ENCODE measurements at regions not wholly inside any gene's neighbourhood (a gene's known extent, or its start where the extent isn't known, plus 50 kb on each side); places are given as distances from the start of the nearest gene placed in this dataset.

- no peak for DNase-seq (ENCODE audit: extremely low read depth in 1 of 2, low read depth in 1 of 2)
These were observed 425.9 kb upstream of the DCN start for GRCh38 chr12:91608542-91608941.

GRCh38 chr12:91606662-91607377 is 424.2 kb upstream of the DCN start:
- DNase-seq (ENCODE audit: extremely low read depth in 1 of 2, low read depth in 1 of 2), result no peak

- no peak for DNase-seq (ENCODE audit: extremely low read depth in 1 of 2, low read depth in 1 of 2)
These were observed 422.3 kb upstream of the DCN start for GRCh38 chr12:91604897-91605296.

GRCh38 chr12:91603060-91603459 is 420.4 kb upstream of the DCN start:
- DNase-seq (ENCODE audit: extremely low read depth in 1 of 2, low read depth in 1 of 2), result no peak

GRCh38 chr12:91601054-91601453 is 418.4 kb upstream of the DCN start:
- no peak for DNase-seq (ENCODE audit: extremely low read depth in 1 of 2, low read depth in 1 of 2)

DNA sequence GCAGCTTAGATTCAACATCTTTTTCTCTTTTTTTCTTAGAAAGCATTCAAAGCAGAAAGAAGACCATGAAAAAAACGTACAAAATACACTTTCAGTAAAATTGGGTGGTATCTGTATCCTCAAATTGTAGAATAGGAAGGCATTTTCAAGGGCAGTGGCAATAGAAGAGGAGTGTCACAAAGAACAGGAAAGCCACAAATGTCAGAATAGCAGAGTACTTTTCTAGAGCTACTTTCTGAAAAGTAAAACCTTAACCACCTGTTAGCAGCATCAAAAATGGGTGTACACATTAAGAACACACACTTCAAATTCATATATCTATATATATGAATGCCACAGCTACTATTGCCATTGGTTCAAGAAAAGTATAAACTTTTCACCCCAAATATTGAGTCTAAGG is 412.1 kb upstream of the DCN start:
- no peak for DNase-seq (ENCODE audit: extremely low read depth in 1 of 2, low read depth in 1 of 2)

- DNase-seq (ENCODE audit: extremely low read depth in 1 of 2, low read depth in 1 of 2), result no peak
These were observed 409.0 kb upstream of the DCN start for GRCh38 chr12:91591639-91591987.

- DNase-seq (ENCODE audit: extremely low read depth in 1 of 2, low read depth in 1 of 2), result no peak
These were observed 408.5 kb upstream of the DCN start for GRCh38 chr12:91590966-91591638.

DNA sequence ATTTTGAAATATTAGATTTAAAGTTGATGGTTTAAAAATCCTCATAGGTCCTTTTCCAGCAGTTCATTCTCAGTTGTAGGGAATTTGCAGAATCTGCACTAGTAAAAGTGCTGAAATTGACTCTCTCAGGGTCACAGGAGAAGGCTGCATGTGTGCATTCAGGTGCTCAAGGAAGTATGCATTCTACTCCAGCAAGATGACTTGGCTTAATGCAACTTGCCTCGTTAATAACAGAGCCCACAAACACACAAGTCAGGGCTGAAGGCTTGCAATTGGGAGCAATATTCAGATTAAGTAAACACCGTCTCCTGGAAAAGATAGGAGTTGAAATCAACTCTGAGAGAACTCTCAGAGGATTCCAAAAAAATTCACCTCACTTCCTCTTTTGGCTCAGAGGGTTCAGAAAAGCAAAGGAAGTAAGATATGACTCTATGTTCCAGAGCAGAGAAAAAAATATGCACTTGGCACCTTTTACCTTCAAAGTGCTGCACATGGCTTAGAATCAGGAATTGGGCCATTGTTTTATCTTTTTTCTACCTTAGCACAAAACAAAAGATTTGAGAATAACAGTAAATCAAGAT is 406.3 kb upstream of the DCN start:
- no peak for DNase-seq (ENCODE audit: extremely low read depth in 1 of 2, low read depth in 1 of 2)

DNA sequence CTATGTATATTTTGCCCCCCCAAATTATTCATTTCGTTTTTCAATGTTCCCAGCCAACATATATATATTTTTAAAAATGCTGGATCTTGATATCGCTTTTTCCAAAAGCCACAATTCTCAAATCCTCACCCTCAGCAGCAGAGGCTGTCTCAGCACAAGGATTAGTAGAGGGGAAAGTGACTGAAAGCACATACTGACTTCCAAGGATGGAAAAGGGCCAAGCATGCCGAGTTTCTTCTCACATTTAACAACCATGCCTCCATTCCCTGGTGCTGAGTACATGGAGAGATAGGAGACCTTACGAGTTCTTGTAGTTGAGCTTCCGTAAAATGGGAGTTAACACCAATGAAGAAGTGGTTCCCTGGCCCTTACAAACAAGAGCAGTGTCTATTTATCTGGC is 403.4 kb upstream of the DCN start:
- DNase-seq (ENCODE audit: extremely low read depth in 1 of 2, low read depth in 1 of 2), result no peak

DNA sequence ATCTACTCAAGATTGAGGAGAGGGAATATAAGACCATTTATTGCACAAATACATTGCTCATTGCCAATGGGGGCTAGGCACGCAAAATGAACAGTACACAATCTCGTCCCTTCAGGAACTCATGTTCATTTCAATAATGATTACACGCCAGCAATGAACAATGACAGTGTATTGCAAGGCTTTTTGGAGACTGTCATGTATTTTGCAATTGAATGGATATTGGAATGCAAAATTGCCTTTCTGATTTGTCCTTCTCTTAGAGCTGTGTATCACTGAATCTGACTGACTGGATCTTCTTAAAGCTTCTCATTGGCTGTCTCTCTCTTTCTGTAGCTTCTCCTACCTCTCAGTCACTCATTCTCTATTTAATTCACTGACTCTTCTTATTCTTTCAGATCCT is 400.2 kb upstream of the DCN start:
- no peak for DNase-seq (ENCODE audit: extremely low read depth in 1 of 2, low read depth in 1 of 2)

DNA sequence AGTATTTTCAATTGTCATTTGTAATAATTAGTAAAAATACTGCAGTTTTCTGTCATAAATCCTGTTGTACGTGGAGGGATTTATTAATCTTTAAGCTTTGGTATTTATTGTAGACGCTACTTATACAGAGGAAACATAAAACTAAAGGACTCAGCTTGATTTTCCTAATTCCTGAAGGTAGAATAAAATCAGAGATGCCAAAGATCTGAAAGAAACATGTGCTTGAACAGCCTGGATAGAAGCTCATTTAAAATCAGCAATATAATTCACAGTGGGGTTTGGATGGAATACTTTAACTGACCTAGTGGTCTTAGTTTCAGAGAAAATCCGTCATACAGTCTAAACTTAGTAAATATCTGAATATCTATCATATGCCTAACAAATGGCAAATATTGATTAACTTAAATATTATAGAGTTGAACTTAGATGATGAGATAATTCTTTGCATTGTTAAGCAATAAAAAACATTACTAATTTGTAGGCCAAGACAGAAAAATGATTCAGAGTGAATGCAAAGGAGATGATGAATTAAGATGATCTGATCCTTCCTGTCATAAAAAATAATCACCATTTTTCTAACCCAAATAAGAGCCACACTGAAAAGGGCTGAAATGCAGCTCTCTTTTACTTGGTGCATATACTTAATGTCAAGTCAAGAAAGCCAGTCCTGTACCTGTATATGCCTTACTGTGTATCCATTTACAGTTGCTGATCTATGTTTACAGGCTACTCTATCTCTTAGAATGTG is 397.1 kb upstream of the DCN start:
- DNase-seq (ENCODE audit: extremely low read depth in 1 of 2, low read depth in 1 of 2), result no peak

DNA sequence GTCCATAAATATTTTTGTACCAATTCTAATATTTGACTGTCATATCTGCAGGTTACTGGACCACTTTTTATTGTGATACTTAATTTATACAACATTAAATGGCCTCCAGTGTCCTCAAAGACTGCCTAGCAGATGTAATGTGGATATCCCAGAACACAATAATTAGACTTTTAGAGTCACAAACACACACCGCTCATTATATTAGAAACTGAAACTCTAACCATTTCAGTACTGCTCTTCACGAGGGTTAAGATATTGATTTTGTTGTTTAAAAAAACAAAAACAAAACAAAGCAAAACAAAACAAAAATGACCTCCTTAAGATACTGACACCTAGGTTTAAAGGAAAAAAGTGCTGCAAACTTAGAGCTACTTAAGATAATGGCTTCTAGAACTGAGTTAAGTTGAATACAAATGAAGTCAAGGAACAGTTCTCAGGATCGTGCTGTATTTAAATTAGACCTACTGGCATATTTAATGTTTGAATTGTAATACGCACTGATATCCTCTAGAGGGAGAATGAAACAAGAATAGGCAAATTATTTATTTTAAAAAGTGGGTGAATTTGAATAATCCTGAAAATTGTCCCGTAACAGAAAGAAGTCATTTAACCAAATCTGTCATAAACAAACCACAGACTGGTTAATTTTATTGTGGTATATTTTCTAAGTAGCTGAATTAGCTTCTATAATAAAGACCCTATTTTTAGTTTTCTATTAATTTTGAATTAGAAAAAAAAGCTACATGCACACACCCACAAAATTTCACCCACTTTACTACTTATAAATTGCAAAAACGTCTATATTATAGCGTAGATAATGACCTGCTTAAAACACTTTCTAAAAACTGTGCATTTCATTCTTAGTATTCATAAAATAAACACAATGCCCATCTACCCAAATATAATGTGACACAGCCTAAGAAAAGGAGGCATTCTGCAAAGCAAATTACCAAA is 395.2 kb upstream of the DCN start:
- DNase-seq (ENCODE audit: extremely low read depth in 1 of 2, low read depth in 1 of 2), result no peak

- no peak for DNase-seq (ENCODE audit: extremely low read depth in 1 of 2, low read depth in 1 of 2)
These were observed 393.8 kb upstream of the DCN start for GRCh38 chr12:91576432-91576831.

GRCh38 chr12:91575630-91576029 is 393.0 kb upstream of the DCN start:
- no peak for DNase-seq (ENCODE audit: extremely low read depth in 1 of 2, low read depth in 1 of 2)

- no peak for DNase-seq (ENCODE audit: extremely low read depth in 1 of 2, low read depth in 1 of 2)
These were observed 392.4 kb upstream of the DCN start for GRCh38 chr12:91574975-91575374.

DNA sequence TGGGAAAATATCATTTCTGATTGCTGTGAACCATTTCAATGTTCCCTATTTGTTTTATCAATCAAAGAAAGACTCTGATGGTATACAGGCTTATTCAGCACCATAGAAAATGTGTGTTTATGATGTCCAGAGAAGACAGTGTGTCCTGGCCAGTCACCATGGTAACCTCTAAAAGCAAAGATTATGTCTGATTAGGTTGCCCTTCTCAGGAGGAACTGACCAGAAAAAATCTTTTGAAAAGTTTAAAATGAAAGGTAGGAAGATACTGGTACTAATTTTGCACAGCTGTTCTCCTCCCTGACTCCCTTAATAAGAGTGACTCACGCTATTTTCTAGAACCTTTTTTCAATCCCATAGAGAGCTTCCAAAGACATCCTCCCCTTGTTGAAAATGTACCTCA is 391.8 kb upstream of the DCN start:
- DNase-seq (ENCODE audit: extremely low read depth in 1 of 2, low read depth in 1 of 2), result no peak

DNA sequence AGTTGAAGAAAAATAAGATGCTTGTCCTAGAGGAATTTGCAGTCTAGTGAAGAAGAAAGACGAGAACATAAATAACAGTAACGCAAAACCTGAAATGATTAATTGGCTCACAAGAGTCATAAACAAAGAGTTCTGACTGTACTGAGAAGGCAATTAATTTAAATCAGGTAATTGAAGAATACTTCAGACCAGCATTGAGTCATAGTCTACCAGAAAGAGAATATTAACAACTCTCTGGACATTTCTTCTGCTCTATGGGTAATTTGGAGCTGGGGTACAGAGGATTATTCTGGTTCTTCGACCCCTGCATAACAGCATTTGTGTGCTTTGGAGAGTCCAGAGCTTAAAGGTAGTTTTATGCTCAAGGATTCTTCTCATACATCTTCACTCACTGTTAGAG is 390.3 kb upstream of the DCN start:
- DNase-seq (ENCODE audit: extremely low read depth in 1 of 2, low read depth in 1 of 2), result no peak

GRCh38 chr12:91567100-91567485 is 384.5 kb upstream of the DCN start:
- no peak for DNase-seq (ENCODE audit: extremely low read depth in 1 of 2, low read depth in 1 of 2)

- DNase-seq (ENCODE audit: extremely low read depth in 1 of 2, low read depth in 1 of 2), result no peak
These were observed 383.9 kb upstream of the DCN start for GRCh38 chr12:91566328-91567099.

Data from stimulated activated CD8-positive, alpha-beta memory T cell treated with anti-CD3 and anti-CD28 coated beads, Interleukin-7, amount 100 ng/mL, for 48 hours (primary cell).